ENCODE measurements at regions not wholly inside any gene's neighbourhood (a gene's known extent, or its start where the extent isn't known, plus 50 kb on each side); places are given as distances from the start of the nearest gene placed in this dataset.

DNA sequence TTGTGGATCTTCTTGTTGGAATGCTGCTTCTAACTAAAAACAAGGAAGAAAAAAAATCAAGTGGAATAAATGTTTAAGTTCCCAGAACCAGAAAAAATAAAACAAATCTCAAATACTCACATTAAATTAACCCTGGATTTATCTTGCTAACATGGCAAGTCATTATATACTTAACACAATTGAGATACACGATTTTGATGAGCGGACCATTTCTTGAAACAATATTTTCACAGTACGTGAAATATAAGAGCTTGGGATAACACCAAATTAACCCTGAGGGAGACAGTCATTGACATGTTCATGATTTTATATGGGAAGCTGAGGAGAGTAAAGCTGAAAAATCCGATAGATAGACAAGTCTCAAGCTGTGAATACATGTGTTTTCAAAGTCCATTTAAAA, 128.6 kb downstream of the PTCSC3 start:
- ATAC-seq (no peak), DNase-seq (no peak)
- TF ChIP-seq, protein P1, sequence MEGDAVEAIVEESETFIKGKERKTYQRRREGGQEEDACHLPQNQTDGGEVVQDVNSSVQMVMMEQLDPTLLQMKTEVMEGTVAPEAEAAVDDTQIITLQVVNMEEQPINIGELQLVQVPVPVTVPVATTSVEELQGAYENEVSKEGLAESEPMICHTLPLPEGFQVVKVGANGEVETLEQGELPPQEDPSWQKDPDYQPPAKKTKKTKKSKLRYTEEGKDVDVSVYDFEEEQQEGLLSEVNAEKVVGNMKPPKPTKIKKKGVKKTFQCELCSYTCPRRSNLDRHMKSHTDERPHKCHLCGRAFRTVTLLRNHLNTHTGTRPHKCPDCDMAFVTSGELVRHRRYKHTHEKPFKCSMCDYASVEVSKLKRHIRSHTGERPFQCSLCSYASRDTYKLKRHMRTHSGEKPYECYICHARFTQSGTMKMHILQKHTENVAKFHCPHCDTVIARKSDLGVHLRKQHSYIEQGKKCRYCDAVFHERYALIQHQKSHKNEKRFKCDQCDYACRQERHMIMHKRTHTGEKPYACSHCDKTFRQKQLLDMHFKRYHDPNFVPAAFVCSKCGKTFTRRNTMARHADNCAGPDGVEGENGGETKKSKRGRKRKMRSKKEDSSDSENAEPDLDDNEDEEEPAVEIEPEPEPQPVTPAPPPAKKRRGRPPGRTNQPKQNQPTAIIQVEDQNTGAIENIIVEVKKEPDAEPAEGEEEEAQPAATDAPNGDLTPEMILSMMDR (IDR thresholded peaks at IDR 0.05) = no peak
- WGBS, 2 donors = 76 to 84% methylated on average over 4 of the region's 4 CpGs
- Histone ChIP-seq H3K27ac (no peak overlapping the region), H3K36me3 (no peaks in the 10 kb centered on the region), H3K27me3 (no peaks in the 10 kb centered on the region), H3K4me3 (no peak overlapping the region), H3K9me3 (no peaks in the 10 kb centered on the region), H3K4me1 (no peaks in the 10 kb centered on the region)
- intact Hi-C loops (cut with DNase I) = no loop called here

DNA sequence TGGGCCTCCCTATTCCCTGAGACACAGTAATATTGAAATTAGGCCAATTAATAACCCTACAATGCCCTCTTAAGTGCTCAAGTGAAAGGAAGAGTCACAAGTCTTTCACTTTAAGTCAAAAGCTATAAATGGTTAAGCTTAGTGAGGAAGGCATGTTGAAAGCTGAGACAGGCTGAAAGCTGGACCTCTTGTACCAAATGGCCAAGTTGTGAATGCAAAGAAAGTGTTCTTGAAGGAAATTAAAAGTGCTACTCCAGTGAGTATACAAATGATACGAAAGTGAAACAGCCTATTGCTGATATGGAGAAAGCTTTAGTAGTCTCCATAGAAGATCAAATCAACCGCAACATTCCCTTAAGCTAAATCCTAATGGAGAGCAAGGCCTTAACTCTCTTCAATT, 140.8 kb downstream of the PTCSC3 start:
- Histone ChIP-seq H3K9me3 (peaks cover 0 to 17% (median 0%) of the 10 kb centered on the region in 11 donors), H3K36me3 (no peaks in the 10 kb centered on the region), H3K27ac (no peak overlapping the region), H3K27me3 (no peaks in the 10 kb centered on the region), H3K4me3 (no peak overlapping the region), H3K4me1 (no peaks in the 10 kb centered on the region)
- 84 to 86% methylated on average over 2 of the region's 2 CpGs for WGBS, 2 donors
- TF ChIP-seq, protein P1 (IDR thresholded peaks at IDR 0.05) = no peak
- no peak for ATAC-seq
- DNase-seq = no peak
- intact Hi-C loops (cut with DNase I) = no loop called here

DNA sequence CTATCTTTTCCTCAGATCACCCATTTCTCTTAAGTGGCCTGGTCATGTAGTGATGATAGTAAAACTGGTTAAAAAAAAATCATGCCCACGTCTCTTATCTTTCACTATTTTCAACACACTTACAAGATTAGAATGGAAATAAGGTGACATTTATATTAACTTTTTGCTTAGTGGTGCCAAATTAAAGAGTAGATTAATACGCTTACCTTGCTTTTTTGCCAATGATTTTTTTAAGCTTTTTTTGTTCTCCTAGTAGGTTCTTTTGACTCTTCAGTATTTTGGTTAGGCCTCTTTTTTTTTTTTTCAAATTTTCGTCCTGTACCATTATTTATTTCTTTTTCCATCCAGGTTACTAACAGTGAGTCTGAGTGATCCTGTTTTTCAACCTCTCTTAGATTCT, 147.9 kb downstream of the PTCSC3 start:
- Histone ChIP-seq H3K27me3 (peaks cover 0 to 3% (median 0%) of the 10 kb centered on the region in 7 donors), H3K36me3 (no peaks in the 10 kb centered on the region), H3K9me3 (no peaks in the 10 kb centered on the region), H3K4me1 (no peaks in the 10 kb centered on the region), H3K4me3 (no peak overlapping the region), H3K27ac (no peak overlapping the region)
- DNase-seq = no peak
- TF ChIP-seq, protein P1 (IDR thresholded peaks at IDR 0.05) = no peak
- 63 to 68% methylated on average over 3 of the region's 3 CpGs for WGBS, 2 donors
- ATAC-seq = no peak
- intact Hi-C loops (cut with DNase I) = no loop called here

DNA sequence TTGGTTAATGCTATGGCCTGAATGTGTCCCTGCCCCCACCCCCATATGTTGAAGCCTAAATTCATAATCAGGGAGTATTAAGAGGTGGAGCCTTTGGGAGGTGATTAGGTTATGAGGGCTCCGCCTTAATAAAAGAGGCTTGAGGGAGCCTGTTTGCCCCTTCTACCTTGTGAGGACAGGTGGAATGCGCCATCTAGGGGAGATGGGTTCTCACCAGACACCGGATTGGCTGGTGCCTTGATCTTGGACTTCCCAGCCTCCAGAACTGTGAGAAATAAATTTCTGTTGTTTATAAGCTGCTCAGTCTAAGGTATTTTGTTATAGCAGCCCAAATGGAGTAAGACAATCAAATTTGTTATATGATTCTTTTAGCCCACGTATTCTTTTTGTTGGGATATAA, 148.3 kb downstream of the PTCSC3 start:
- TF ChIP-seq, protein P1 (IDR thresholded peaks at IDR 0.05) = no peak
- no peaks in the 10 kb centered on the region for H3K9me3 ChIP-seq
- ATAC-seq = no peak
- intact Hi-C loops (cut with DNase I) = no loop called here
- no peak for DNase-seq
- peaks cover 0 to 6% (median 0%) of the 10 kb centered on the region in 7 donors for H3K27me3 ChIP-seq
- H3K36me3 ChIP-seq = no peaks in the 10 kb centered on the region
- H3K4me3 ChIP-seq = no peak overlapping the region
- 79 to 80% methylated on average over 4 of the region's 4 CpGs for whole genome bisulfite sequencing, 2 donors
- no peak overlapping the region for H3K27ac ChIP-seq
- H3K4me1 ChIP-seq = no peaks in the 10 kb centered on the region

DNA sequence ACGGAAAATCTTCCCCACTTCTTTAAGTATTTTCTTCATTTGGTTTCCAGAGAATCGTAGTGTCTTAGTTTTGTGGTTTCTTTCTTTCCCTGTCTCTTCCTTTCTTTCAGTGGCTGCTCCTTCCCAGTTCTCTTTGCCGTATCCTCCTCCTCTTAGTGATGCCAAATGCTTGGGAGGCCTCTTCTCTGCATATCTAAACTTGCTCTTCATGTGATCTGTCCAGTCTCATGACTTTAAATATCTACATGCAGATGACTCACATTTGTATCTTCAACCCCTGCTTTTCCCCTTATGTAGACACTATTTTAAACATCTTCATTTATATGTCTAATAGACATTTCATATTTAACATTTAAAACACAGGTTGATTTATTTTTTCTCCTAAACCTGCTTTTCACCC, 149.2 kb downstream of the PTCSC3 start:
- Histone ChIP-seq H3K4me1 (no peaks in the 10 kb centered on the region), H3K4me3 (no peak overlapping the region), H3K36me3 (no peaks in the 10 kb centered on the region), H3K27me3 (peaks cover 0 to 6% (median 0%) of the 10 kb centered on the region in 7 donors), H3K27ac (no peak overlapping the region), H3K9me3 (no peaks in the 10 kb centered on the region)
- WGBS, 2 donors = 84 to 85% methylated on average over 3 of the region's 3 CpGs
- intact Hi-C loops (cut with DNase I) = no loop called here
- TF ChIP-seq, protein P1 (IDR thresholded peaks at IDR 0.05) = no peak
- ATAC-seq (no peak), DNase-seq (no peak)
